Stomach (tissue), 4 donors: ENCODE measurements at regions not wholly inside any gene's neighbourhood (a gene's known extent, or its start where the extent isn't known, plus 50 kb on each side); places are given as distances from the start of the nearest gene placed in this dataset.

Experiments
- POLR2AphosphoS5 ChIP-seq, 3 donors: sonication (generic); formaldehyde crosslinking; IDR thresholded peaks; one replicate each; pipeline ENCODE4 v1.6.1; 2016; ENCODE audit warnings: antibody characterized with exemption in 3 of 3
- TF ChIP-seq, protein P1 (sequence below), 7 experiments: fragments of 450-650 bp in 4 of 7; fragments of 200-600 bp in 3 of 7; sonication (generic) in 3 of 7; IDR thresholded peaks; one replicate each; pipeline ENCODE4 v1.5.1; 2016 to 2019; ENCODE audit warnings: antibody characterized with exemption in 7 of 7, control low read depth in 2 of 7, mild to moderate bottlenecking in 1 of 7

DNA sequence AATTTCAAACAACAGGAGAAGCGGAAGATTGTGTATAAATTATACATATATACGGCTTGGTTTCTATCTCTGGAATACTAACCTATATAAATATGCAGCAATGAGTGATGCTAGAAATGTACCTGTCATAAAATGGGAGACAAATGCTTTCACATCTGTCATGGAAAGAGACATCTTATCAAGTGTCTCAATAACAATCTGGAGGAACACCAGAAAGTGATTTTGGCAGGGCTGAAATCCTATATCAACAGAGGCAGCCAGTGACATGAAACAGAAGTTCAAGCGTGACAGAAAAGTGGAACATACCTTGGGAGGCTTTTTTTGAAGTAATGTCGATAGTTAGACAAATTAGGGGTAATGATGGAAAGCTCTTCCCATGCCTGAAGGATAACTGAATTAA lies 834.6 kb downstream of the JRKL start:
- TF ChIP-seq, protein P1, sequence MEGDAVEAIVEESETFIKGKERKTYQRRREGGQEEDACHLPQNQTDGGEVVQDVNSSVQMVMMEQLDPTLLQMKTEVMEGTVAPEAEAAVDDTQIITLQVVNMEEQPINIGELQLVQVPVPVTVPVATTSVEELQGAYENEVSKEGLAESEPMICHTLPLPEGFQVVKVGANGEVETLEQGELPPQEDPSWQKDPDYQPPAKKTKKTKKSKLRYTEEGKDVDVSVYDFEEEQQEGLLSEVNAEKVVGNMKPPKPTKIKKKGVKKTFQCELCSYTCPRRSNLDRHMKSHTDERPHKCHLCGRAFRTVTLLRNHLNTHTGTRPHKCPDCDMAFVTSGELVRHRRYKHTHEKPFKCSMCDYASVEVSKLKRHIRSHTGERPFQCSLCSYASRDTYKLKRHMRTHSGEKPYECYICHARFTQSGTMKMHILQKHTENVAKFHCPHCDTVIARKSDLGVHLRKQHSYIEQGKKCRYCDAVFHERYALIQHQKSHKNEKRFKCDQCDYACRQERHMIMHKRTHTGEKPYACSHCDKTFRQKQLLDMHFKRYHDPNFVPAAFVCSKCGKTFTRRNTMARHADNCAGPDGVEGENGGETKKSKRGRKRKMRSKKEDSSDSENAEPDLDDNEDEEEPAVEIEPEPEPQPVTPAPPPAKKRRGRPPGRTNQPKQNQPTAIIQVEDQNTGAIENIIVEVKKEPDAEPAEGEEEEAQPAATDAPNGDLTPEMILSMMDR (IDR thresholded peaks at IDR 0.05): no peak
- no peak for TF ChIP-seq POLR2AphosphoS5 (IDR thresholded peaks at IDR 0.05)
